IMR-90 (cell line): ENCODE measurements at regions not wholly inside any gene's neighbourhood (a gene's known extent, or its start where the extent isn't known, plus 50 kb on each side); places are given as distances from the start of the nearest gene placed in this dataset.

Source experiments
- FOS ChIP-seq: fragments of 150-350 bp; IDR thresholded peaks from 2 replicates; pipeline ENCODE4 v1.6.1; 2016; ENCODE audit warnings: low read depth, low read length
- MXI1 ChIP-seq: IDR thresholded peaks from 2 replicates; pipeline ENCODE4 v1.6.1; 2012; ENCODE audit warnings: low read depth, mild to moderate bottlenecking, low read length, moderate library complexity, borderline replicate concordance
- POLR2A ChIP-seq: IDR thresholded peaks from 2 replicates; pipeline ENCODE4 v1.6.1; 2012; ENCODE audit warnings: mild to moderate bottlenecking, low read depth, low read length
- RAD21 ChIP-seq: IDR thresholded peaks from 2 replicates; pipeline ENCODE4 v1.6.1; 2012; ENCODE audit warnings: low read length, improper control_type of control experiment
- TF ChIP-seq, protein P1 (sequence below): conservative IDR thresholded peaks from 2 replicates; pipeline ENCODE4 v1.5.1; 2012; ENCODE audit warnings: mild to moderate bottlenecking, low read depth, low read length, improper control_type of control experiment

GRCh38 chr4:89482926-89483595, 175.5 kb upstream of the GPRIN3 start:
- TF ChIP-seq POLR2A (no peak), MXI1 (no peak), RAD21 (no peak), FOS (no peak)
- TF ChIP-seq, protein P1, sequence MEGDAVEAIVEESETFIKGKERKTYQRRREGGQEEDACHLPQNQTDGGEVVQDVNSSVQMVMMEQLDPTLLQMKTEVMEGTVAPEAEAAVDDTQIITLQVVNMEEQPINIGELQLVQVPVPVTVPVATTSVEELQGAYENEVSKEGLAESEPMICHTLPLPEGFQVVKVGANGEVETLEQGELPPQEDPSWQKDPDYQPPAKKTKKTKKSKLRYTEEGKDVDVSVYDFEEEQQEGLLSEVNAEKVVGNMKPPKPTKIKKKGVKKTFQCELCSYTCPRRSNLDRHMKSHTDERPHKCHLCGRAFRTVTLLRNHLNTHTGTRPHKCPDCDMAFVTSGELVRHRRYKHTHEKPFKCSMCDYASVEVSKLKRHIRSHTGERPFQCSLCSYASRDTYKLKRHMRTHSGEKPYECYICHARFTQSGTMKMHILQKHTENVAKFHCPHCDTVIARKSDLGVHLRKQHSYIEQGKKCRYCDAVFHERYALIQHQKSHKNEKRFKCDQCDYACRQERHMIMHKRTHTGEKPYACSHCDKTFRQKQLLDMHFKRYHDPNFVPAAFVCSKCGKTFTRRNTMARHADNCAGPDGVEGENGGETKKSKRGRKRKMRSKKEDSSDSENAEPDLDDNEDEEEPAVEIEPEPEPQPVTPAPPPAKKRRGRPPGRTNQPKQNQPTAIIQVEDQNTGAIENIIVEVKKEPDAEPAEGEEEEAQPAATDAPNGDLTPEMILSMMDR = no peak
